NCI-H345 treated with DMSO at 0.1 percent for 48 hours (cell line): ENCODE measurements at regions not wholly inside any gene's neighbourhood (a gene's known extent, or its start where the extent isn't known, plus 50 kb on each side); places are given as distances from the start of the nearest gene placed in this dataset.

Experiments
- DNase-seq: peaks from one replicate; lab custom pipeline; 2025; ENCODE audit not compliant: unreplicated experiment; lab: John Stamatoyannopoulos, UW

- DNase-seq, result no peak
Measured at GRCh38 chr6:10248378-10248843, 166.5 kb downstream of the TFAP2A start.

- DNase-seq, result no peak
Measured at GRCh38 chr6:10237298-10238038, 177.4 kb downstream of the TFAP2A start.

DNA sequence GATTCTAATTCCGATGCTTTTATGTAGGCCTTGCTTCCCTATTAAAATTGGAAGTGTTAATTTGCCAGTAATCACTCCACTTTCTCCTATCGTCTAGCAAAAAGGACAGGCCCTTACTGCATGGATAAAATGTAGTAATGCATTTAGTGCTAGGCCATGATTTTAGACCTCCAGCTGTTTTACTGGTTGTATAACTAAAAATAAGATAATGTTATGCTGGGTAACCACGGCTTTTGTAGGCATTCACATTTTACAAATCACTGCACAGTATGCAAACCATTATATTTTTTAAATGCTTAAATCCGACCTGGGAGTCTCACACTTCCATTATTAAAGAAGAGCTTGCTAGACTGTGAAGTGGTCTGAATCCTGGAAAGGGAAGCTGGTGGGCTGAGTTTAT is 179.5 kb downstream of the TFAP2A start:
- DNase-seq, result no peak

DNA sequence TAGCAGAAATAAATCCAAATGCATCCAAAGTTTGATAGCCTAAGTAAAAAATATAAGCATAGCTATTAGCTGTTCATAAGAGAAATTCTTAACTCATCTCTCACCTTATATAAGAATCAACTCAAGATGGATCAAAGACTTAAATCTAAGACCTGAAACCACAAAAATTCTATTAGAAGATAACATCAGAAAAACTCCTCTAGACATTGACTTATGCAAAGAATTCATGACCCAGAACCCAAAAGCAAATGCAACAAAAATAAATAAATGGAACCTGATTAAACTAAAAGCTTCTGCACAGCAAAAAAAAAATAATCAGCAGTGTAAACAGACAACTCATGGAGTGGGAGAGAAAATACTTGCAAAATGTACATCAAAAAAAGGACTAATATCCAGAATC is 184.3 kb downstream of the TFAP2A start:
- no peak for DNase-seq

DNA sequence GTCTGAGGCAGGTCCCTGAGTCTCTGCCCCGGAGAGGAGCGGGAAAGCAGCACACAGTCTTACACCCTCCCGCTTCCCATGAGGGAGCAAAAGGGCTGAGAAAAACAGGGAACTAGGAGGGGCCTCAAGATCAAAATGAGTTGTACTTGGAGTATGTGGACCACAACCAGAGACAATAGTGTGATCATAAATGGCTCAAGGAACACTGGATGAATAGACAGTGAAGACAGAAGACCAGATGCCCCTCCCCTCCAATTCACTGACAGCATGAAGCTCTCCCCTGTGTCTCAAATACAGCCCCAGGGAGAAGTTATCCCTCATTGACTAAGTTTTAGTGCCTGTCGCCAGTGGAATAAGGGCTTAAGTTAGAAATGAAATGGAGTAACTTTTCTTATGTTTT is 191.0 kb downstream of the TFAP2A start:
- no peak for DNase-seq

DNA sequence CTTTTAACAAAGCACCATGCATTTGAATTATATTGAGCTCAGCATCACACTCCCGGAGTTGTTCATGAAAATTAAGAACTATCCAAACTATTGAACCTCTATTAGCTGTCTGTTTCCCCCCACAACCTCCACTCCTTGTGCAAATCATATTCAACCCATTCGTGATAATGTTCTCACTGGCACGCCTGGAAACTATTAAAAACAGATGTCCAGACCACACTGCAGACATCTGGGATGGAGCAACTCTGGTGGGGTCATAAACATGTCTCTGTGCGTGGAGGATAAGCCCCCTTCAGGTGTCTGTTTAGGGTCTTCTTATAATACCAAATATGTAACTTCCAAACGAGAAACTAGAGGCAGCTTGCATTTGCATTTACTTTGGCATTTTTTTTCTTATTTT is 193.7 kb downstream of the TFAP2A start:
- no peak for DNase-seq

DNA sequence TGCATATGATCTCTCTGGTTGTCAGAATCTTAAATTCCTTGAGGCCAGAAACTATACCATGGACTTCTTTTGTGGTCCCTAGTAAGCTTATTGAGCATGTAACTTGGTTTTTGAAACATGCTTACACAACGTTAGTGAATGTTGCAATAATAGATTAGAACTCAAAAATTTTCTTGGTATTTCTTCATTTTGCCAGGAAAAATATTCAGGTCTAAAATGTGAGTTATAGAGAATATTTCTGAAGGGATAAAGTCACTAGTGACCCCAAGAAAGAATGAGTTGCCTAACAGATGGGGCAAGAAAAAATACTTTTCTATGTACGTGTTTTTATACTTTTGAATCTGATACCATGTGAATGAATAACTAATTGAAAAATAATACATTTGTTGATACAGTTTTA is 195.4 kb downstream of the TFAP2A start:
- DNase-seq, result no peak

- DNase-seq, result no peak
Measured at GRCh38 chr6:10217111-10217510, 197.8 kb downstream of the TFAP2A start.

DNA sequence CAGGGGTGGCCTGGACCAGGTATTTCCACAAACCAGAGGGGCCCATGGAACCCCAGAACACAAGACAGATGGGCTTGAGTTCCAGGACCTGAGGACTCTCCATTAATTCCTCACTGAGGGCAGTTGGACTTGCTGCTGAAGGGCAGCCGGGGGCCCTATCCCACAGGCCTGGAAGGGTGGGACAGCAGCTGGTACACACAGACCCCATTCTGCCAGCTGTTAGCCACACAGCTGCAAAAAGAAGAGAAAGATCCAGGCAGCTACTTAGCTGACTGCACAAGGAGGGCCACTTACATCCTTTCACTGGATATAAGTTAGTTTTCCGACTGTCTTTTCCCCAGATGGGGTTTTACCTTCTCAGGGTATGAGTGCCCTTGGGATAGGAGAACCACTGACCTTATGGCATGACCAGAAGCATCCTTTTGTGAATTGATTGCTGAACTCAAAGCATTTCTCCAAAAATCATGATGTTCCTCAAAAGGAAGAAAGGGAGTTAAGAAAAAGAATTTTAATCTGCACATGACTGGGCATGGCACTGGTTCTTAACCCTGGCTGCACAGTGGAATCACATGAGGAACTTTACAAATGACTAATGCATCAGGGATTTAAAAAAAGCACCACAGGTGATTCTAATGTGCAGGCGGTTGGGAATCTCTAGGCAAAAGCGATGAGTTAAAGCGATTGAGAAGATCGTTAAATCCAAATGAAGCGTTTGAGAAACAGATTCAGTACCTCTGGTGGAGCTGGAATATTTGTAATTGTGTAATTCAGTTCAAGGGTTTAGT is 199.4 kb downstream of the TFAP2A start:
- no peak for DNase-seq

DNA sequence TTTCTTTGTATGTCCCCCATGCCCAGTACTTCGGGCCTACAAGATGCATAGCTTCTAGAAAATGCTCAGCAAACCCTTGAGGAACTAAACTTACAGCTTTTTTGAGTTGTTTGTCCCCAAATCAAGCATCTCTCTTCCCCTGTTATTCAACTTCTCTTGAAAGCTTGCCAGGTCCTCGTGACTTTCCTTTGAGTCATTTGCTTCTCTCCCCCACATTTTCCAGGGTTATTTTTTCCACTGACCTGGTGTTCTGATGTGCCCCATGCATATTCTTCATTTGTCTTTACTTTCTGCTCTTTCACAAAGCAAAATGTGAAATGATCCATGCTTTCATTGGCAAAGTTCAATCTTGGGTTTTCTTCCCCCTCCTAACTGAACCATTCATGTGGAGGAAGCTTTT is 204.8 kb downstream of the TFAP2A start:
- DNase-seq, result no peak

GRCh38 chr6:10205892-10206291 is 209.0 kb downstream of the TFAP2A start:
- DNase-seq, result no peak

DNA sequence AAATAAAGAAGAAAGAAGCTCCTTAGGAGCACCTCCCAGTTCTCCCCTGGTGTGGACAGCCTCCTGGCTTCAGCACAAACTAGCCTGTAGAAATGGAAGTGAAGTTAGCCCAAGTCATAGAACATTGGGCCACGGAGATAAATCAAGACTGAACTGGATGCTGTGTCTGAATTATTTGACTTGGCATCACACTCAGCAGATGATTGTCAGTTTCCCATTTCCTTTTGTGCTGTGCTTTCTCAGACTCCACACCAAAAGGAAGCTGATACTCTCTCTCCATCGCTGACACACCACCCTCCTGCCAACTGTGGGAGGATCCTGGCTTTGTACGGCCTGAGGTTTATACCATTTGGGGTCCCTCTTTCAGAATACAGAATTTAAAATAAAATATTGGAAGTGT is 209.8 kb downstream of the TFAP2A start:
- no peak for DNase-seq

DNA sequence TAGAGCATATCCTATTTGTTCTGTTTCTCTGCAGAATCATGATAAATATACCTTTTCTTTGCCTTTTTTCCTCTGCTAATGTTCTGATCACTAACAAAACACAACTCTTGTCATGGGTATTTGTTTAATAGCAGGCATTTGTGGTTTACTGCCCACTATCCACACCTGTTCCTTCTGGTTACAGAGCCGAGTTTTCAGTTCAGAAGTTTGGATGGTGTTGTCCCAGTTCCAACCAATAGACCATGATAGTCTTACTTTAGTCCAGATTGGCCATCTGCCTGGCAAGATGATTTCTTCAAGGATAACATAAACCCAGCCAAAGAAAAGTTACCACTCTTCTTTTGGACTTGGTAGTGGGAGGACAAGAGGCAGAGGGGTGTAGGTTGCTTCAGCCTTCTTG is 211.2 kb downstream of the TFAP2A start:
- no peak for DNase-seq

DNA sequence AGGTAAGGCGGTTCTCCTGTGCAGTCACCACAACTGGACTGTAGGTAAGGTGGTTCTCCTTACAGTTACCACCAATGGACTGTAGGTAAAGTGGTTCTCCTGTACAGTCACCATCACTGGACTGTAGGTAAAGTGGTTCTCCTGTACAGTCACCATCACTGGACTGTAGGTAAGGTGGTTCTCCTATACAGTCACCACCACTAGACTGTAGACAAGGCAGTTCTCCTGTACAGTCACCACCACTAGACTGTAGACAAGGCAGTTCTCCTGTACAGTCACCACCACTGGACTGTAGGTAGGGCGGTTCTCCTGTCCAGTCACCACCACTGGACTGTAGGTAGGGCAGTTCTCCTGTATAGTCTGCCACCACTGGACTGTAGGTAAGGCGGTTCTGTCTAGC is 212.3 kb downstream of the TFAP2A start:
- DNase-seq, result no peak

DNA sequence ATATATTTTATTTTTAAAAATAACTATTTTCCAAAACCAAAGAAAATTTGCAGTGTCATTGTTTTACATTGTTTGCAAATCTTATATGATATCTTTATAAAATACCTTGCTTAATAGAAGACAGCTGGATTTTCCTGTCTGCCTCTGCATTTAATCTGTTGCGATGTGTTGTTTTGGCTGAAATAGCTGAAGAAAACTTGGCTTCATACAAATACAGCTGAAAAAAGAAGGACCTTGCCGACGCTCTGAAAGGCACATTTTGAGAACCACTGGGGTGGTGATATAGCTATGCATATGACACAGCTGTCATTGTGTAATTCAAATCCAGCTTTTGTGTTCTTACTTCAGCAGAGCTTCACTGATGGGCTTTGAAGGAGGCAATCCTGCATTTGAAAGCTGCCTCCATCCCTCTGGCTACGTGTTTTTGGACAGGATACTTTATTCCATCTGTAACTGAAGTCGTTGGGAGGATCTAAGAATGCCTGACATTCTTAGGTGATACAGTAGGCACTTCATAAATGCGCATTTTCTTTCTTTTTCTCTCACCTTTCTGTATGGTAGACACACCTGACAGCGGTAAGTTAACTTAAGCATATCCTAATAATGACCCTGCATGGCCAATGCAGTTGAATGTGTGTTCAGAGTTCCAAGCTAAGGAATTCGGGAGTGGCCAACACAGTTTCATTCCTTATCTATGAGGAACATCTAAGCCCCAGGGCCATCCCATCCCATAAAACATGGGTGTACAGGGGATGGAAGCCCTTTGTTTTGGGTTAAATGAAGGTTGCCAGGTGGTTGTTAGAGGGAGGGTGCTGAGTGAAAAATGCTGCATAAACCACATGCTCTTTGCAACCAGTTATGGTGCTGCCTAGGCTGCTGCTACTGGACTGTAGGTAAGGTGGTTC is 213.0 kb downstream of the TFAP2A start:
- DNase-seq, result no peak

DNA sequence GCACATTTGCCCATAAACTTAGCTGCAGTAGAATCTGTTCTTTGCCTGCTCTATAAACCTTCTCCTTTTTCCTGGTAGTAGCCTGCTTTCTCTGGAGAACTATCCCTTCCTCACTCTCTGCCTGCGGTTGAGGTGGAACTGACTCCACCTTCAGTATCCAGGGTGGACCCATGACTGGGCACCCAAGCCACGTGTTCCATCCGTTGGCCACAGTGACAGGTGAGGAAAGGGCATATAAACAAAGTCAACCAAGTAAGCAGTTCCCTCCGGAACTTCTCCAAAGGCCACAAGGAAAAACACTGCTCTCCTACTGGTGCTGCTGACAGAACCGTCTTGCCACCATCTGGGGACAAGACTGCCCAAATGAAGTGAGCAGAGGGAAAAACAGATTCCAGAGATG is 218.8 kb downstream of the TFAP2A start:
- DNase-seq, result no peak

- no peak for DNase-seq
Measured at GRCh38 chr6:10194816-10195672, 219.8 kb downstream of the TFAP2A start.

GRCh38 chr6:10193321-10193720 is 221.6 kb downstream of the TFAP2A start:
- DNase-seq, result no peak

- DNase-seq, result no peak
Measured at GRCh38 chr6:10190042-10190441, 224.8 kb downstream of the TFAP2A start.

- no peak for DNase-seq
Measured at GRCh38 chr6:10184371-10185227, 230.3 kb downstream of the TFAP2A start.
